GM23338 (cell line): ENCODE measurements at regions not wholly inside any gene's neighbourhood (a gene's known extent, or its start where the extent isn't known, plus 50 kb on each side); places are given as distances from the start of the nearest gene placed in this dataset.

Experiments used
- ATAC-seq: fragments of 200-7000 bp; cut with Tn5 transposase; 3 replicates; pipeline ENCODE4 v1.9.1; 2020
- DNase-seq: peaks from one replicate; pipeline ENCODE4 v3.0.0-alpha.2; 2015; ENCODE audit warnings: low spot score
- H2AFZ ChIP-seq: fragments of 200-600 bp; sonication (generic); 2 replicates; pipeline ENCODE4 v1.8.0; 2016; ENCODE audit warnings: antibody characterized with exemption, mild to moderate bottlenecking, moderate library complexity
- H3F3A ChIP-seq: fragments of 200-600 bp; sonication (generic); replicated peaks from 2 replicates; pipeline ENCODE4 v1.8.0; 2017; ENCODE audit warnings: antibody characterized with exemption, mixed run types, low read depth
- H3K27ac ChIP-seq: fragments of 200-600 bp; sonication (generic); 2 replicates; pipeline ENCODE4 v1.6.1; 2016; ENCODE audit warnings: low read depth
- H3K27me3 ChIP-seq: fragments of 200-600 bp; sonication (generic); 2 replicates; pipeline ENCODE4 v1.8.0; 2016; ENCODE audit warnings: mild to moderate bottlenecking, mixed run types, moderate library complexity; ENCODE audit not compliant: insufficient read depth
- H3K36me3 ChIP-seq: fragments of 200-600 bp; sonication (generic); 2 replicates; pipeline ENCODE4 v1.8.0; 2016; ENCODE audit warnings: mild to moderate bottlenecking; ENCODE audit not compliant: insufficient read depth
- H3K4me1 ChIP-seq: fragments of 200-600 bp; sonication (generic); 2 replicates; pipeline ENCODE4 v1.8.0; 2016; ENCODE audit warnings: mild to moderate bottlenecking, moderate library complexity; ENCODE audit not compliant: insufficient read depth
- H3K4me2 ChIP-seq: fragments of 200-600 bp; sonication (generic); 2 replicates; pipeline ENCODE4 v1.7.1; 2017; ENCODE audit warnings: mixed run types
- H3K4me3 ChIP-seq: fragments of 200-600 bp; sonication (generic); 2 replicates; pipeline ENCODE4 v1.6.1; 2016; ENCODE audit warnings: mixed run types
- H3K79me2 ChIP-seq: fragments of 200-600 bp; sonication (generic); replicated peaks from 2 replicates; pipeline ENCODE4 v1.8.0; 2017; ENCODE audit warnings: mild to moderate bottlenecking; ENCODE audit not compliant: insufficient read depth
- H3K9me2 ChIP-seq: fragments of 200-600 bp; sonication (generic); 2 replicates; pipeline ENCODE4 v1.8.0; 2017; ENCODE audit not compliant: insufficient read depth
- H4K20me1 ChIP-seq: fragments of 200-600 bp; sonication (generic); replicated peaks from 2 replicates; pipeline ENCODE4 v1.8.0; 2017; ENCODE audit warnings: mild to moderate bottlenecking; ENCODE audit not compliant: insufficient read depth
- H3K27ac Mint-ChIP-seq: 2 replicates; pipeline ENCODE4 v1.8.0; 2020; ENCODE audit warnings: inconsistent platforms, mild to moderate bottlenecking, moderate library complexity, mixed read lengths
- H3K27me3 Mint-ChIP-seq: 3 replicates; pipeline ENCODE4 v1.8.0; 2022; ENCODE audit warnings: low read depth, mild to moderate bottlenecking, moderate library complexity, mixed read lengths, inconsistent platforms; ENCODE audit not compliant: insufficient read depth, poor library complexity
- H3K36me3 Mint-ChIP-seq: 3 replicates; pipeline ENCODE4 v1.8.0; 2021; ENCODE audit warnings: low read depth, mild to moderate bottlenecking, inconsistent platforms, moderate library complexity, mixed read lengths
- H3K4me1 Mint-ChIP-seq: 3 replicates; pipeline ENCODE4 v1.8.0; 2020; ENCODE audit warnings: mild to moderate bottlenecking, inconsistent platforms, mixed read lengths
- H3K4me3 Mint-ChIP-seq: 3 replicates; pipeline ENCODE4 v1.8.0; 2021; ENCODE audit warnings: moderate library complexity, mild to moderate bottlenecking, inconsistent platforms, mixed read lengths
- H3K9me3 Mint-ChIP-seq: 3 replicates; pipeline ENCODE4 v1.8.0; 2020; ENCODE audit warnings: moderate library complexity, mild to moderate bottlenecking, inconsistent platforms, mixed read lengths
- CREB1 ChIP-seq: fragments of 250-450 bp; sonication (Bioruptor Pico); IDR thresholded peaks from 2 replicates; pipeline ENCODE4 v1.5.0; 2020; ENCODE audit warnings: low read depth, mild to moderate bottlenecking, moderate library complexity
- CTCF ChIP-seq, 2 experiments: fragments of 200-600 bp in 1 of 2; sonication (generic) in 1 of 2; conservative IDR thresholded peaks; 2 replicates each; pipeline versions ENCODE4 v1.5.1 to v1.6.1; 2016 to 2017; ENCODE audit warnings: antibody characterized with exemption in 2 of 2, low read depth in 2 of 2, mild to moderate bottlenecking in 2 of 2, moderate library complexity in 1 of 2
- EZH2 ChIP-seq: fragments of 200-600 bp; sonication (generic); IDR thresholded peaks from one replicate; pipeline ENCODE4 v1.8.0; 2017; ENCODE audit warnings: antibody characterized with exemption, mild to moderate bottlenecking, low read depth; ENCODE audit not compliant: unreplicated experiment
- JUNB ChIP-seq: IDR thresholded peaks from one replicate; pipeline ENCODE4 v1.6.1; 2016; ENCODE audit warnings: antibody characterized with exemption; ENCODE audit not compliant: unreplicated experiment
- NANOG ChIP-seq: IDR thresholded peaks from 2 replicates; pipeline ENCODE4 v1.6.1; 2016; ENCODE audit warnings: antibody characterized with exemption, borderline replicate concordance
- POLR2AphosphoS5 ChIP-seq: IDR thresholded peaks from 2 replicates; pipeline ENCODE4 v1.6.1; 2016; ENCODE audit warnings: antibody characterized with exemption, low read depth
- STAT1 ChIP-seq: IDR thresholded peaks from one replicate; pipeline ENCODE4 v1.6.1; 2016; ENCODE audit warnings: antibody characterized with exemption; ENCODE audit not compliant: unreplicated experiment
- ZNF114 ChIP-seq: fragments of 250-450 bp; sonication (Bioruptor Pico); IDR thresholded peaks from 2 replicates; pipeline ENCODE4 v1.5.0; 2020; ENCODE audit warnings: mild to moderate bottlenecking, moderate library complexity
- ZNF331 ChIP-seq: fragments of 250-450 bp; sonication (Bioruptor Pico); IDR thresholded peaks from 2 replicates; pipeline ENCODE4 v1.5.0; 2020; ENCODE audit warnings: low read depth, mild to moderate bottlenecking, moderate library complexity
- TF ChIP-seq, protein P1 (sequence below): IDR thresholded peaks from 2 replicates; pipeline ENCODE4 v1.6.1; 2016; ENCODE audit warnings: antibody characterized with exemption
- TF ChIP-seq, protein P2 (sequence below): IDR thresholded peaks from one replicate; pipeline ENCODE4 v1.6.1; 2018; ENCODE audit warnings: antibody characterized with exemption; ENCODE audit not compliant: unreplicated experiment

DNA sequence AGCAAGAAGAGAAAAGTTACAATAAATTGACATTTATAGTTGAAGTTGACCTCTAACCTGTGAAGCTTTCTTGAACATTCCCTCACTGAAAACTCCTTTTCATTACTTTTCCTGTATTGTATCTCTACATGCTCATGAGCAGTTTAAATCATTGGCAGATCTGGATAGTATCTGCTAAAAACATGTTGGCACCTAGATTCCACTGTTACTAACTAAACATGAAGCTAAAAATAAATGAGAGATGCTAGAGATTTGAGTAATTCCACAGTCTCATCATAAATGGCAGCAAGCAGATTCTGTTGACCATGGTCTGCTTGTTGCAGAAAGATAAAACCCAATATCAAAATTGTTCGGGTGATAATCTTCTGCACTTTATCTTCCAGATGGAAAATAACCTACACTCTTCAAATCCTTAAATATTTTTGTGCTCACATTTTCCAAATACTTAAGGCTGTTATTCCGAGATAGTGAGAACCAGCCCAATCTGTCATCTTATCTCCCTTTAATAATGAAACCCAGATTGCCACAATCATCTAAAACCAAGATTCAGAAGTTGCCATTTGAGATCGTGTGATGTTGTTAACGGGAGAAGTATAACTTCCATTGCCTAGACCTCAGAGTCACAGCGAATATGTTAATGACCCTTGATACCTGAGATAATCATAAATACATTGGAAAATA, 171.0 kb upstream of the DAAM1 start:
- Histone ChIP-seq H2AFZ (no peak overlapping the region), H3K27me3 (no peaks in the 10 kb centered on the region), H3K4me1 (no peaks in the 10 kb centered on the region), H3F3A (no peaks in the 10 kb centered on the region), H3K9me2 (no peaks in the 10 kb centered on the region; the same call in 1 of the 2 replicates), H3K36me3 (no peaks in the 10 kb centered on the region), H3K4me2 (no peak overlapping the region), H3K27ac (no peak overlapping the region), H3K79me2 (no peaks in the 10 kb centered on the region), H3K4me3 (no peak overlapping the region), H4K20me1 (no peaks in the 10 kb centered on the region)
- DNase-seq (no peak), ATAC-seq (no peak)
- no peaks in the 10 kb centered on the region; the same call in 2 of the 3 replicates for H3K4me1 Mint-ChIP-seq
- H3K36me3 Mint-ChIP-seq: no peaks in the 10 kb centered on the region
- H3K27me3 Mint-ChIP-seq: no peaks in the 10 kb centered on the region
- H3K27ac Mint-ChIP-seq: no peak overlapping the region
- no peak overlapping the region for H3K4me3 Mint-ChIP-seq
- TF ChIP-seq STAT1: no peak
- no peak for TF ChIP-seq JUNB
- TF ChIP-seq, protein P1, sequence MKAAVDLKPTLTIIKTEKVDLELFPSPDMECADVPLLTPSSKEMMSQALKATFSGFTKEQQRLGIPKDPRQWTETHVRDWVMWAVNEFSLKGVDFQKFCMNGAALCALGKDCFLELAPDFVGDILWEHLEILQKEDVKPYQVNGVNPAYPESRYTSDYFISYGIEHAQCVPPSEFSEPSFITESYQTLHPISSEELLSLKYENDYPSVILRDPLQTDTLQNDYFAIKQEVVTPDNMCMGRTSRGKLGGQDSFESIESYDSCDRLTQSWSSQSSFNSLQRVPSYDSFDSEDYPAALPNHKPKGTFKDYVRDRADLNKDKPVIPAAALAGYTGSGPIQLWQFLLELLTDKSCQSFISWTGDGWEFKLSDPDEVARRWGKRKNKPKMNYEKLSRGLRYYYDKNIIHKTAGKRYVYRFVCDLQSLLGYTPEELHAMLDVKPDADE: no peak
- TF ChIP-seq ZNF331 (CRISPR knock-in tag): no peak
- TF ChIP-seq CTCF (conservative IDR thresholded peaks at IDR 0.05; ENCODE audit: low read depth in 2 of 2): no peak
- no peak for TF ChIP-seq ZNF114 (CRISPR knock-in tag)
- no peak for TF ChIP-seq CREB1 (CRISPR knock-in tag)
- no peak for TF ChIP-seq NANOG
- H3K9me3 Mint-ChIP-seq: peaks cover 9% of the 10 kb centered on the region; the same call in 2 of the 3 replicates

- H3K27me3 Mint-ChIP-seq: no peaks in the 10 kb centered on the region
- no peak overlapping the region for H3K4me3 Mint-ChIP-seq
- H4K20me1 ChIP-seq: no peaks in the 10 kb centered on the region
- no peak for TF ChIP-seq POLR2AphosphoS5
- TF ChIP-seq CTCF (conservative IDR thresholded peaks at IDR 0.05; ENCODE audit: low read depth in 2 of 2): no peak
- TF ChIP-seq, protein P1: no peak
- TF ChIP-seq EZH2: no peak
- no peak for TF ChIP-seq NANOG
- TF ChIP-seq ZNF114 (CRISPR knock-in tag): no peak
- TF ChIP-seq, protein P2, sequence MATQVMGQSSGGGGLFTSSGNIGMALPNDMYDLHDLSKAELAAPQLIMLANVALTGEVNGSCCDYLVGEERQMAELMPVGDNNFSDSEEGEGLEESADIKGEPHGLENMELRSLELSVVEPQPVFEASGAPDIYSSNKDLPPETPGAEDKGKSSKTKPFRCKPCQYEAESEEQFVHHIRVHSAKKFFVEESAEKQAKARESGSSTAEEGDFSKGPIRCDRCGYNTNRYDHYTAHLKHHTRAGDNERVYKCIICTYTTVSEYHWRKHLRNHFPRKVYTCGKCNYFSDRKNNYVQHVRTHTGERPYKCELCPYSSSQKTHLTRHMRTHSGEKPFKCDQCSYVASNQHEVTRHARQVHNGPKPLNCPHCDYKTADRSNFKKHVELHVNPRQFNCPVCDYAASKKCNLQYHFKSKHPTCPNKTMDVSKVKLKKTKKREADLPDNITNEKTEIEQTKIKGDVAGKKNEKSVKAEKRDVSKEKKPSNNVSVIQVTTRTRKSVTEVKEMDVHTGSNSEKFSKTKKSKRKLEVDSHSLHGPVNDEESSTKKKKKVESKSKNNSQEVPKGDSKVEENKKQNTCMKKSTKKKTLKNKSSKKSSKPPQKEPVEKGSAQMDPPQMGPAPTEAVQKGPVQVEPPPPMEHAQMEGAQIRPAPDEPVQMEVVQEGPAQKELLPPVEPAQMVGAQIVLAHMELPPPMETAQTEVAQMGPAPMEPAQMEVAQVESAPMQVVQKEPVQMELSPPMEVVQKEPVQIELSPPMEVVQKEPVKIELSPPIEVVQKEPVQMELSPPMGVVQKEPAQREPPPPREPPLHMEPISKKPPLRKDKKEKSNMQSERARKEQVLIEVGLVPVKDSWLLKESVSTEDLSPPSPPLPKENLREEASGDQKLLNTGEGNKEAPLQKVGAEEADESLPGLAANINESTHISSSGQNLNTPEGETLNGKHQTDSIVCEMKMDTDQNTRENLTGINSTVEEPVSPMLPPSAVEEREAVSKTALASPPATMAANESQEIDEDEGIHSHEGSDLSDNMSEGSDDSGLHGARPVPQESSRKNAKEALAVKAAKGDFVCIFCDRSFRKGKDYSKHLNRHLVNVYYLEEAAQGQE: no peak
- TF ChIP-seq ZNF331 (CRISPR knock-in tag): no peak
- TF ChIP-seq CREB1 (CRISPR knock-in tag): no peak
- H3K9me3 Mint-ChIP-seq: 0 out of 3 replicates have a peak, but pooled peaks cover 1% of the 10 kb centered on the region
- no peak overlapping the region for H2AFZ ChIP-seq
- no peaks in the 10 kb centered on the region for H3K4me1 ChIP-seq
- H3F3A ChIP-seq: no peaks in the 10 kb centered on the region
- H3K79me2 ChIP-seq: no peaks in the 10 kb centered on the region
- no peaks in the 10 kb centered on the region for H3K36me3 Mint-ChIP-seq
- no peaks in the 10 kb centered on the region for H3K36me3 ChIP-seq
- no peaks in the 10 kb centered on the region for H3K27me3 ChIP-seq
- H3K4me3 ChIP-seq: no peak overlapping the region
- no peaks in the 10 kb centered on the region for H3K9me2 ChIP-seq
- no peak overlapping the region for H3K27ac Mint-ChIP-seq
- ATAC-seq (peak; percentile 30; the same call in 1 of the 3 replicates), DNase-seq (peak; percentile 37)
- no peak overlapping the region for H3K27ac ChIP-seq
- no peak overlapping the region for H3K4me2 ChIP-seq
- no peaks in the 10 kb centered on the region; the same call in 2 of the 3 replicates for H3K4me1 Mint-ChIP-seq
These were observed 170.0 kb upstream of the DAAM1 start for GRCh38 chr14:59018460-59018859.
